Sigmoid colon (tissue), 4 donors: ENCODE measurements at regions not wholly inside any gene's neighbourhood (a gene's known extent, or its start where the extent isn't known, plus 50 kb on each side); places are given as distances from the start of the nearest gene placed in this dataset.

Source experiments
- CTCF ChIP-seq, 4 experiments: fragments of 450-650 bp in 3 of 4; fragments of 200-600 bp in 1 of 4; IDR thresholded peaks; one replicate each; pipeline ENCODE4 v1.5.1; 2016 to 2019; ENCODE audit warnings: antibody characterized with exemption in 4 of 4, mild to moderate bottlenecking in 3 of 4, moderate library complexity in 2 of 4
- POLR2AphosphoS5 ChIP-seq, 4 donors: sonication (generic); formaldehyde crosslinking; IDR thresholded peaks; one replicate each; pipeline ENCODE4 v1.6.1; 2017; ENCODE audit warnings: antibody characterized with exemption in 4 of 4

DNA sequence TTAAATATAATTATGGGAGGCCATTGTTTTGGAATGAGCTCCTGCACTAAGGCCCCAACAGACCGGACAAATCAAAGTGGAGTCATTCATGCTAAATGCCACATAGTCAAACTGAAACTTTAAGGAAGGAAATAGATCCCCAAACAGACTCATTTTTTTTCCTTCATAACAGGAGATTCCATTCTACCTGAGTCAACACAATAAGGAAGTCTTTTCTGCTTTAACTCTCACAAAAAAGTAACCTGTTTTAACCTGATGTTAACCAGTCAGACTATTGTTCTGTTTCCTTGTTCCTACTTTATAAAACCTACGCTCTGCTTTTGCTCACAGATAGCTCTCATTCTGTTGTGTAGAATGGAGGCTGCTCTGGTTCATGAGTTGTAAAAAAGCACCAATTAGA is 234.9 kb downstream of the YTHDC2 start:
- TF ChIP-seq CTCF (IDR thresholded peaks at IDR 0.05) = no peak
- no peak for TF ChIP-seq POLR2AphosphoS5 (IDR thresholded peaks at IDR 0.05)
